ENCODE measurements at regions not wholly inside any gene's neighbourhood (a gene's known extent, or its start where the extent isn't known, plus 50 kb on each side); places are given as distances from the start of the nearest gene placed in this dataset.

- Histone ChIP-seq H3K4me1 (ENCODE audit: low read depth, poor library complexity, severe bottlenecking) (no peaks in the 10 kb centered on the region), H3K4me2 (no peak overlapping the region), H3K27ac (no peak overlapping the region), H2AFZ (ENCODE audit: low read depth) (no peak overlapping the region), H3K9ac (no peak overlapping the region), H4K20me1 (ENCODE audit: insufficient read depth) (no peaks in the 10 kb centered on the region), H3K4me3 (IDR thresholded peaks at IDR 0.05; ENCODE audit: insufficient read depth, low read depth, low read length) (no peak overlapping the region), H3K36me3 (ENCODE audit: insufficient read depth) (no peaks in the 10 kb centered on the region), H3K79me2 (ENCODE audit: insufficient read depth, low read depth) (no peaks in the 10 kb centered on the region), H3K27me3 (ENCODE audit: insufficient read depth, low read depth) (no peaks in the 10 kb centered on the region)
- TF ChIP-seq CTCF (conservative IDR thresholded peaks at IDR 0.05; ENCODE audit: low read depth, low read length): no peak
Observed at GRCh38 chr10:109071539-109071938, 851.8 kb downstream of the XPNPEP1 start.

GRCh38 chr10:109070492-109070891 lies 852.8 kb downstream of the XPNPEP1 start:
- no peaks in the 10 kb centered on the region for H4K20me1 ChIP-seq (ENCODE audit: insufficient read depth)
- H3K9ac ChIP-seq: no peak overlapping the region
- TF ChIP-seq CTCF (conservative IDR thresholded peaks at IDR 0.05; ENCODE audit: low read depth, low read length): no peak
- H3K79me2 ChIP-seq (ENCODE audit: insufficient read depth, low read depth): no peaks in the 10 kb centered on the region
- no peak overlapping the region for H3K4me2 ChIP-seq
- no peak overlapping the region for H2AFZ ChIP-seq (ENCODE audit: low read depth)
- H3K27me3 ChIP-seq (ENCODE audit: insufficient read depth, low read depth): no peaks in the 10 kb centered on the region
- no peaks in the 10 kb centered on the region for H3K4me1 ChIP-seq (ENCODE audit: low read depth, poor library complexity, severe bottlenecking)
- no peaks in the 10 kb centered on the region for H3K36me3 ChIP-seq (ENCODE audit: insufficient read depth)
- H3K27ac ChIP-seq: no peak overlapping the region
- H3K4me3 ChIP-seq (IDR thresholded peaks at IDR 0.05; ENCODE audit: insufficient read depth, low read depth, low read length): no peak overlapping the region

GRCh38 chr10:109067031-109067430 lies 856.3 kb downstream of the XPNPEP1 start:
- H3K4me1 ChIP-seq (ENCODE audit: low read depth, poor library complexity, severe bottlenecking): peaks cover 2% of the 10 kb centered on the region
- no peak overlapping the region for H3K9ac ChIP-seq
- no peaks in the 10 kb centered on the region for H3K79me2 ChIP-seq (ENCODE audit: insufficient read depth, low read depth)
- no peak overlapping the region for H3K4me3 ChIP-seq (IDR thresholded peaks at IDR 0.05; ENCODE audit: insufficient read depth, low read depth, low read length)
- H3K27ac ChIP-seq: no peak overlapping the region
- H3K36me3 ChIP-seq (ENCODE audit: insufficient read depth): no peaks in the 10 kb centered on the region
- H4K20me1 ChIP-seq (ENCODE audit: insufficient read depth): no peaks in the 10 kb centered on the region
- no peak overlapping the region for H3K4me2 ChIP-seq
- no peak overlapping the region for H2AFZ ChIP-seq (ENCODE audit: low read depth)
- TF ChIP-seq CTCF (conservative IDR thresholded peaks at IDR 0.05; ENCODE audit: low read depth, low read length): no peak
- no peaks in the 10 kb centered on the region for H3K27me3 ChIP-seq (ENCODE audit: insufficient read depth, low read depth)

- no peaks in the 10 kb centered on the region for H4K20me1 ChIP-seq (ENCODE audit: insufficient read depth)
- no peak for TF ChIP-seq CTCF (conservative IDR thresholded peaks at IDR 0.05; ENCODE audit: low read depth, low read length)
- no peak overlapping the region for H3K4me3 ChIP-seq (IDR thresholded peaks at IDR 0.05; ENCODE audit: insufficient read depth, low read depth, low read length)
- H3K9ac ChIP-seq: no peak overlapping the region
- H3K27ac ChIP-seq: no peak overlapping the region
- H3K4me1 ChIP-seq (ENCODE audit: low read depth, poor library complexity, severe bottlenecking): peaks cover 5% of the 10 kb centered on the region
- no peak overlapping the region for H3K4me2 ChIP-seq
- H2AFZ ChIP-seq (ENCODE audit: low read depth): no peak overlapping the region
- H3K79me2 ChIP-seq (ENCODE audit: insufficient read depth, low read depth): no peaks in the 10 kb centered on the region
- no peaks in the 10 kb centered on the region for H3K27me3 ChIP-seq (ENCODE audit: insufficient read depth, low read depth)
- H3K36me3 ChIP-seq (ENCODE audit: insufficient read depth): no peaks in the 10 kb centered on the region
Observed at GRCh38 chr10:109065821-109066220, 857.5 kb downstream of the XPNPEP1 start.

All from KMS-11 (cell line).